DOHH2 (cell line): ENCODE measurements at regions not wholly inside any gene's neighbourhood (a gene's known extent, or its start where the extent isn't known, plus 50 kb on each side); places are given as distances from the start of the nearest gene placed in this dataset.

Source experiments
- H3F3A ChIP-seq: fragments of 200-600 bp; sonication (generic), shearing (Covaris generic); 2 replicates; pipeline ENCODE4 v1.6.0; 2016; ENCODE audit warnings: antibody characterized with exemption, mild to moderate bottlenecking; ENCODE audit not compliant: control insufficient read depth, insufficient read depth
- H3K27ac ChIP-seq: fragments of 200-600 bp; sonication (generic); 2 replicates; pipeline ENCODE4 v1.5.1; 2014; ENCODE audit warnings: low read depth, mild to moderate bottlenecking, low read length, moderate library complexity
- H3K27me3 ChIP-seq: fragments of 200-600 bp; sonication (generic); 2 replicates; pipeline ENCODE4 v1.6.1; 2014; ENCODE audit warnings: mild to moderate bottlenecking, low read length, mixed read lengths; ENCODE audit not compliant: control insufficient read depth
- H3K36me3 ChIP-seq: fragments of 200-600 bp; sonication (generic); 2 replicates; pipeline ENCODE4 v1.6.1; 2014; ENCODE audit warnings: mild to moderate bottlenecking, low read length, moderate library complexity, mixed read lengths; ENCODE audit not compliant: control insufficient read depth
- H3K4me1 ChIP-seq: fragments of 200-600 bp; sonication (generic); 2 replicates; pipeline ENCODE4 v1.6.1; 2014; ENCODE audit warnings: mild to moderate bottlenecking, low read length, mixed read lengths; ENCODE audit not compliant: control insufficient read depth
- H3K4me2 ChIP-seq: fragments of 200-600 bp; sonication (generic); 2 replicates; pipeline ENCODE4 v1.6.0; 2014; ENCODE audit warnings: mild to moderate bottlenecking, low read length, moderate library complexity
- H3K4me3 ChIP-seq: fragments of 200-600 bp; sonication (generic); 2 replicates; pipeline ENCODE4 v1.5.1; 2014; ENCODE audit warnings: mild to moderate bottlenecking, low read length, mixed read lengths
- H3K79me2 ChIP-seq: fragments of 200-600 bp; sonication (generic); 2 replicates; pipeline ENCODE4 v1.6.1; 2014; ENCODE audit warnings: mild to moderate bottlenecking, low read length, mixed read lengths; ENCODE audit not compliant: control insufficient read depth
- H3K9me2 ChIP-seq: fragments of 200-600 bp; sonication (generic); replicated peaks from 2 replicates; pipeline ENCODE4 v1.6.1; 2014; ENCODE audit warnings: mild to moderate bottlenecking, low read length, mixed read lengths; ENCODE audit not compliant: control insufficient read depth
- H3K9me3 ChIP-seq: fragments of 200-600 bp; sonication (generic); 2 replicates; pipeline ENCODE4 v1.6.1; 2014; ENCODE audit warnings: antibody characterized with exemption, low read length, mixed read lengths; ENCODE audit not compliant: control insufficient read depth, insufficient read depth
- H4K20me1 ChIP-seq: fragments of 200-600 bp; sonication (generic); 2 replicates; pipeline ENCODE4 v1.6.0; 2014; ENCODE audit warnings: low read depth, mild to moderate bottlenecking, antibody characterized with exemption, low read length, moderate library complexity; ENCODE audit not compliant: control insufficient read depth, insufficient read depth
- EZH2phosphoT487 ChIP-seq: fragments of 200-600 bp; sonication (generic); IDR thresholded peaks from 2 replicates; pipeline ENCODE4 v1.6.1; 2017; ENCODE audit warnings: borderline replicate concordance, mild to moderate bottlenecking, antibody characterized with exemption, low read length, moderate library complexity, mixed read lengths
- TF ChIP-seq, protein P1 (sequence below): fragments of 200-600 bp; sonication (generic); IDR thresholded peaks from one replicate; pipeline ENCODE4 v1.5.1; 2014; ENCODE audit warnings: antibody characterized with exemption, mild to moderate bottlenecking, low read depth, low read length; ENCODE audit not compliant: poor library complexity, severe bottlenecking

DNA sequence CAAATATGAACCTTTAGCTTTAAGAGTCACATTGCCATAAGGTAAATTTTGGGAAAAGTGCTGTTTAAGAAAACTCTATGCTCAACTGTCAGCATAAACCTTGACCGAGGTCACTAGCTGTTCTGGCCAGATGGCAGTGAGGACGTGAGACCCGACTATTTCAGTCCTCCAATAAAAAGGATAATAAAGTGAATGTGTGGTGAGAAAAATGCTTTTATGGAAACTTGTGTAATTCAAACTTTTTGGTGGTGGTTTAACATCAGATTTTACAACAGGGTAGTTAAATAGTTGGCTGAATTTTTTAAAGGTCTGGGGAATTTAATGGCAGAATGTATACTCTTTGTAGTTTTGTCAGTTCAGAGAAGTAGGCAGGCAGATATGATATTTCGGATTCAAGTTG is 391.1 kb downstream of the PMP22 start:
- H3K9me2 ChIP-seq, result no peaks in the 10 kb centered on the region
- no peak overlapping the region for H3K27ac ChIP-seq
- no peaks in the 10 kb centered on the region for H3K9me3 ChIP-seq
- no peaks in the 10 kb centered on the region for H3K4me1 ChIP-seq
- no peaks in the 10 kb centered on the region for H3K27me3 ChIP-seq
- no peak overlapping the region for H3K4me3 ChIP-seq
- TF ChIP-seq, protein P1, sequence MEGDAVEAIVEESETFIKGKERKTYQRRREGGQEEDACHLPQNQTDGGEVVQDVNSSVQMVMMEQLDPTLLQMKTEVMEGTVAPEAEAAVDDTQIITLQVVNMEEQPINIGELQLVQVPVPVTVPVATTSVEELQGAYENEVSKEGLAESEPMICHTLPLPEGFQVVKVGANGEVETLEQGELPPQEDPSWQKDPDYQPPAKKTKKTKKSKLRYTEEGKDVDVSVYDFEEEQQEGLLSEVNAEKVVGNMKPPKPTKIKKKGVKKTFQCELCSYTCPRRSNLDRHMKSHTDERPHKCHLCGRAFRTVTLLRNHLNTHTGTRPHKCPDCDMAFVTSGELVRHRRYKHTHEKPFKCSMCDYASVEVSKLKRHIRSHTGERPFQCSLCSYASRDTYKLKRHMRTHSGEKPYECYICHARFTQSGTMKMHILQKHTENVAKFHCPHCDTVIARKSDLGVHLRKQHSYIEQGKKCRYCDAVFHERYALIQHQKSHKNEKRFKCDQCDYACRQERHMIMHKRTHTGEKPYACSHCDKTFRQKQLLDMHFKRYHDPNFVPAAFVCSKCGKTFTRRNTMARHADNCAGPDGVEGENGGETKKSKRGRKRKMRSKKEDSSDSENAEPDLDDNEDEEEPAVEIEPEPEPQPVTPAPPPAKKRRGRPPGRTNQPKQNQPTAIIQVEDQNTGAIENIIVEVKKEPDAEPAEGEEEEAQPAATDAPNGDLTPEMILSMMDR, result no peak
- no peak for TF ChIP-seq EZH2phosphoT487
- H3K4me2 ChIP-seq, result no peak overlapping the region
- no peaks in the 10 kb centered on the region for H3K79me2 ChIP-seq
- no peaks in the 10 kb centered on the region for H3K36me3 ChIP-seq
- H3F3A ChIP-seq, result no peaks in the 10 kb centered on the region
- H4K20me1 ChIP-seq, result no peaks in the 10 kb centered on the region

DNA sequence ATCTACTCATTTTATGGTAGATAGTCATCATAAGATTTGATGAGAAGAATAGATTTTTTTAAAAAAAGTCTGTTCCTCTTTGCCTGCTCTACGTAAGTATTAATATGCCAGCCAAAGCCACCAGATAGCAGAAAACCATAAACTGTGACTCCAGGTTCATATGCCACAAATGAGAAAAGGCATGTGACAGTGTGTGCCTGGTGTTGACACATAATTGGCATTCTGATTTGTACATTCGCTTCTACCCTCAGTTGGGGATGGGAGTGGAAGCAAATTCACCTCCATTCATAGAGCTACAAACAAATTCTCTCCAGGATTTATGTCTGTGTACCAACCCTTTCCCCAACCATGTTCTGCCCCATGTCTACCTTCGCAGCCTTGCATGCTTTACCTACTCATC is 391.6 kb downstream of the PMP22 start:
- Histone ChIP-seq H3K4me3 (no peak overlapping the region), H3K9me3 (no peaks in the 10 kb centered on the region), H3K27me3 (no peaks in the 10 kb centered on the region), H3F3A (no peaks in the 10 kb centered on the region), H3K36me3 (no peaks in the 10 kb centered on the region), H4K20me1 (no peaks in the 10 kb centered on the region), H3K4me1 (no peaks in the 10 kb centered on the region), H3K79me2 (no peaks in the 10 kb centered on the region), H3K27ac (no peak overlapping the region), H3K4me2 (no peak overlapping the region), H3K9me2 (no peaks in the 10 kb centered on the region)
- no peak for TF ChIP-seq EZH2phosphoT487
- TF ChIP-seq, protein P1, result no peak

DNA sequence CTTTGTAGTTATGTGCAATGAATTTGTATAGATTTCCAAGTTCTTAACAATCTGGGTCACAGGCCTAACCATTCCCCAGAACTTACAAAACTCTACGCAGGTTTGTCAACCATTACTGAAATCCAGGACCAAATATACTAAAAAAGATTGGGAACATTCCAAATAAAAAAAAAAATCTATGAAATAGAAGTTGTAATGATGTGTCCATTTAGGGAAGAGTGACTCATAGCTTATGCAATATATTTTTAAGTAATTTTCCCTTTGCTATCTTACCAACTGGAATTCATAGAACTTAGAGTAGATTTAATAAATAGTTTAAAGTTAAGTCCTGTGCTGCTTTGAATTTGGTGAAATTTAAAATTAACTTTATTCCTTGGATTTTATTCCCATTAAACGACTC is 393.2 kb downstream of the PMP22 start:
- no peaks in the 10 kb centered on the region for H4K20me1 ChIP-seq
- no peaks in the 10 kb centered on the region for H3K9me3 ChIP-seq
- H3F3A ChIP-seq, result no peaks in the 10 kb centered on the region
- H3K4me2 ChIP-seq, result no peak overlapping the region
- no peaks in the 10 kb centered on the region for H3K27me3 ChIP-seq
- H3K4me3 ChIP-seq, result no peak overlapping the region
- no peak for TF ChIP-seq EZH2phosphoT487
- TF ChIP-seq, protein P1, result no peak
- H3K27ac ChIP-seq, result no peak overlapping the region
- H3K9me2 ChIP-seq, result no peaks in the 10 kb centered on the region
- no peaks in the 10 kb centered on the region for H3K79me2 ChIP-seq
- no peaks in the 10 kb centered on the region for H3K36me3 ChIP-seq
- no peaks in the 10 kb centered on the region for H3K4me1 ChIP-seq

DNA sequence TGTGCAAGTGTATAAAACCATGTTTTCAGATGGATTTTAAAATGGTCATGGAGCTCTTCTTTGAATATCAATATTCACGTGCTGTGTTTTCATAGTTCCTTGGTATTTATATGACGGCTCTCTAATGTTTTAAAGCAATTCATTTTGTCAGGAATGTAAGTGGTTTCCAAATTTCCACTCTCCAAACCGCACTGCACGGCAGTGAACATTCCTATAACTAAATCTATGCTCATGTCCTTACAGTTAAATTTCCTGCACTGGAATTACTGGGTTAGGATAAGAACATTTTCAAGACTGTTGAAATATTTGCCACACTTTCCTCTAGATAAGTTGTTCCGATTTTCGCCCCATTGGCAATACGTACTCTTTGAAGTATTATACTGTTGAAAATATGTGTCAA is 398.9 kb downstream of the PMP22 start:
- no peak overlapping the region for H3K27ac ChIP-seq
- H3K4me1 ChIP-seq, result no peaks in the 10 kb centered on the region
- H3F3A ChIP-seq, result no peaks in the 10 kb centered on the region
- TF ChIP-seq, protein P1, result no peak
- no peak for TF ChIP-seq EZH2phosphoT487
- H3K9me3 ChIP-seq, result no peaks in the 10 kb centered on the region
- H3K36me3 ChIP-seq, result no peaks in the 10 kb centered on the region
- no peaks in the 10 kb centered on the region for H3K9me2 ChIP-seq
- no peak overlapping the region for H3K4me2 ChIP-seq
- H3K79me2 ChIP-seq, result no peaks in the 10 kb centered on the region
- H4K20me1 ChIP-seq, result no peaks in the 10 kb centered on the region
- H3K4me3 ChIP-seq, result no peak overlapping the region
- H3K27me3 ChIP-seq, result no peaks in the 10 kb centered on the region
